ENCODE measurements at regions not wholly inside any gene's neighbourhood (a gene's known extent, or its start where the extent isn't known, plus 50 kb on each side); places are given as distances from the start of the nearest gene placed in this dataset.

DNA sequence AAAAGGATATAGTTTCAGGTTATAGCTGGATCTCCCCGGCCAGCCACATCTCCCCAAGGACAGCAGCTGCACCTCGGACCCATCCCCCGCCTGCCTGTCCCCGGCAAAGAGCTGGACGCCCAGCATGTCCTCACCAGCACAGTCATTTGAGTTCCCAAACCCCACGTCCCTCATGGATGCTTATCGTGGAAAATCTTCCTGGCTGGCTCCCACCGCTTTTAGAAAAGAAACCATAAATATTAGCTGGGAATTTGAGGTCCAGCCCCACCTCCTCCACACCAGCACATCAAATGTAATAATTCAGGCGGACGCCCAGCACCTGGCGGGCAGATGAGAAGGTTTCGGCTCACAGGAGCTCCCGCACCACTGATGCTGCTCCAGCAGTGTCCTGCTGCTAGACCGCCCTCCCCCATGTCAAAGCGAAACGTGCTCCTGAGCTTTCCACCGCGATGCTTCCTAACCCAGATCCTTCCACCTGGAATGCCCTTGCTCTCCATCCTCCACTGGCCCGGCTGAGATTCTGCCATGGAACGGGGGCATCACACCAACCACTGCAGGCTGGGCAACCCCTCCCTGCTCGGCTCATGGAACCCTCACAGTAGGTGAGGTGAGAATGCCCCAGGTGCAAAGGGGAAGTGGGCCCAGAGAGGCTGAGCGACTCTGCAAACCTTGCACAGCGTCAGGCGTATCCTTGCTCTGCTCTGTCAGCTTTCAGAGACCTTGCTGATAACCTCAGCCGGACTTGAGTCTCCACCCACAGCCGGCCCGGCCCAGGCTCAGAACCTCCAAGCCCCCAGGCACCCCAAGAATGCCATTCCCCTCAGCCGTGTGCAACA, 71.5 kb upstream of the GPC1 start:
- DNase-seq = no peak

DNA sequence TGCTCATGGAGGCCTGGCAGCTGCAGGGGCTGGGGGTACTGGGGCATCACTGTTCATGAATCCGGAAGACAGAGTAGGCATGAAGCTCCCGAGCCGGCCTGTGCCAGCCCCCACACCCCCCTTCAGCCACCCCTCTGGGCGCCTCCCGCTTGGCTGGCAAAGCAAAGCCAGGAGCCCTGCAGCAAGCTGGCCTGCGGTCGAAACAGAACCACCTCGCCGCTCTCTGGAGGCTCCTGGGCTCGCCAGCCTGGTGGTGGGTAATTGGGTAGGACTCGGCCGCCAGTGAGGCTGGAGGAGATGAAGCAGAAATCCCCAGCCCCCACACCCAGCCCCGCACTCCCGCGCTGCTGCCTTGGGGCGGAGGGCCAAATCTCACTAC, 70.9 kb upstream of the GPC1 start:
- no peak for DNase-seq

DNA sequence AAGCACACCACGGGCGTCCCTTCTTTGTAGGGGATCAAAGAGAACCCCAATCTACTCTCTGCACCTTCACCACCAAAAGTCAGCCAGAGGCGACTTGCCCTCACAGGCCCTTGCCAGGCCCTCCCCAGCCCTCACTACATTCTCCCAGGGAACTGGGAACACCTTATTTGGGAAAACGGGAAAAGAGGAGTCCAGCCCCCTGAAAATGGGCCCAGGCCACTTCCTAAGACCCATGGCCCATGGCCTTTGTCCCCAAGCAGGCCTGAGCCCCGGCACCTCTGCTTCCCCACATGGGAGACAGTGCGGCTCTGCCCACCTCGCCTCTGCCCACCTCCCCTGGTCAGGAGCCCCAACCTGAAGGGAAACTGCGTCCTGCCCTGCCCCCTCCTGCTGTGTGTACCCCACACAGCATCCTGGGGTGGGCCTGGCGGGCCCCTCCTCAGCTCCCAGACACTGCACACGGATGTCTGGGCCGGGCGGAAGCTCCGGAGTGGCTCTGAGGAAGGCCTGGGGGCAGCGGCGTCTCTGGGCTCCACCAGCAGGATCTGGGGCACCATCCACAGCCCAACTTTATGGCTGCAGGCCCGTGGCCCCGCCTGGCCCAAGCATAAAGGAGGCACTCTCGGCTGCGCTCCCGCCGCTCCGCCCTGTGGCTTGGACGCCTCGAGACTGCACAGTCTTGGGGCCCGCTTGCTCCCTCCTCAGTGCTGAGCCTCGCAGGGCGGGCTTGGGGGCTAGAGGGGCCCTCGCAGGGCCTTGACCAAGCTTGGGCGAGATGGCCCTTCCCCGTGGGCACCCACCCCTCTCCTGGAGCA, 70.3 kb upstream of the GPC1 start:
- no peak for DNase-seq

DNA sequence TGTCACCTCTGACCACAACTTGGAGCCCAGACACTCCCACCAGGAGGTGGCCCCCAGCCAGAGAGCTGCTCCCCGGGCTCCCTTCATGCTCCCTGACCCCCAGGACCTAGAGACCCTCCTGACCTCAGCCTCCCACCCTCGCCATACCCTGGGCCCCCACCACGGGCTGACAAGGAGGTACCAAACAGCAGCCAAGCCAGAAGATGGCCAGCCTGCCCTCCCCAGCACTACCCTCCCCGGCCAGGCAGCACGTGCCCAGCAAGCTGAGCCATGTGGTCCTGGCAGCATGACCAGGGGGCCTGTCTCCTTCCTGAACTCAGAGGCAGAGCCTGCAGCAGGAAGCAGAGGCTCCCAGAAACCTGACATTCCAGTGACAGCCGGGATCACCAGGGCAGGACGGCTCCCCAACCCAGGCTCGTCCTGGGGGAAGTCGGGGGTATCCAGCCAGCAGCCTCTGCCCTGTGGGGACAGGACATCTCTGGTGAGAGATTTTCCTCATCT, 69.4 kb upstream of the GPC1 start:
- DNase-seq = no peak

DNA sequence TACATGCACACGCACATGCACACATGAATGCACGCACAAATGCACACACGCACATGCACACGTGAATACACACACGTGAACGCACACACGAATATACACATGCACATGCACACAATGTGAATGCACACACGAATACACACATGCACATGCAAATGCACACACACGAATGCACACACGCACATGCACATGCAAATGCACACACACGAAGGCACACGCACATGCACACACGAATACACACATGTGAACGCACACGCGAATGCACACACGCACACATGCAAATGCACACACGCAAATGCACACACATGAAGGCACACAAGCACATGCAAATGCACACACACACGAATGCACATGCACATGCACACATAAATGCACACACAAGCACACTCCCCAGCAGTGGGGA, 68.6 kb upstream of the GPC1 start:
- no peak for DNase-seq

DNA sequence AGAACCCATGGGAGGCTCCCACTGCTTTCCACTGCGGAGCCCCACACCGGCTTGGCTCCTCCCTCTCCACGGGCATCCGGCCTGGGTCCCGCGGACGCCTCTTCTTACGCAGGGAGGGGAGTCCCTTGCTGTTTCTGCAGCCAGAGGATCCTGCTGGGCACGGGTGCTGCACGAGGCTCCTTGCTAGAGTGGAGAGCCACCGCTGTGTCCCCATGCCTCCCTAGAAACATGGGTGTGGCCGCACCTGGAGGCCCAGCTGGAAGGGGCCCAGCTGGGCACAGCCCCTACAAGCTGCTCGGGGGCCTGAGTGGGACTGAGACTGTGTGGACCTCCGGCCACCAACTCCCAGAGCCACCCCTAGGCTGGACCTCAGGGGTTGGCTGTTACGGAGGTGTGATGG, 67.7 kb upstream of the GPC1 start:
- DNase-seq = no peak

DNA sequence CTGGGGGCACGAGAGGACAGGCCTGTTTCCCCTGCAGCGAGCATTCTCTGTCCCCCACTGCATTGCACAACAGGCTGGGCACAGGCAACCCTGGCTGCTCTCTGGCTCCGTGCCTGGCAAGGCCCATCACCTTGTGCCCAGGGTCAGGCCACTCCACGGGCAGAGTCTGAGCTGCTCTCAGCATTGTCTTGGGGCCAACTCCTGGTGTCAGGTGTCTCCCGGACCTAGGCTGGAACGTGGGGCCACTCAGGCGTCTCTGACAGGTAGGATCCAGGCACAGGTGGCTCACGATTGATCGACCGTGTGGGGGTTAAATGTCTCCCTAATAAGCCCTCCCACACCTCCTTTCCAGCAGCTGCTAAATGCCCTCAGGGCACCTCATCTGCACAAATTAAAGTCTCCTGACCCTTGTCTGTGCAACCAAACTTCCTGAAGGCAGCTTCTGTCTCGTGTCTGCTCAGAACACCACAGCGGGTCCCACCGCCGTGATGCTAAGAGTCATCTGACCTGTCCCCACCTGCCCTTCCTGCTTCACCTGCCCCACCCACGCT, 66.6 kb upstream of the GPC1 start:
- no peak for DNase-seq

DNA sequence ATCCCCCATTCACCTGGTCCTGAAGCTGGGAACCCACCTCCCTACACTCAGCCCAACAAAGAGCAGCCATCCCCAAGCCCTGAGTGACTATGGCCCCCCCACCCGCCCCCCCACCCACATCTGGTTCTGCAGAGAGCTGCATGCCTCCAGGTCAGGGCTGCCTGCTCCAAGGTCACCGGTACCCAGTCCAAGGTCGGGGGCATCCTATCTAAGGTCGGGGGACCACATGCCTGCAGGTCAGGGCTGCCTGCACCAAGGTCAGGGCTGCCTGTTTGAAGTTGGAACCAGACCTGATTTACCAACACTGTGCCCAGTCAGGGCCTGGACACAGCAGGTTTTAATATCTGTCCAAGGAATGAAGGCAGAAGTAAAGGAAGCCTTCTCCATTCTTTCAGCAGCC, 66.1 kb upstream of the GPC1 start:
- DNase-seq = no peak

DNA sequence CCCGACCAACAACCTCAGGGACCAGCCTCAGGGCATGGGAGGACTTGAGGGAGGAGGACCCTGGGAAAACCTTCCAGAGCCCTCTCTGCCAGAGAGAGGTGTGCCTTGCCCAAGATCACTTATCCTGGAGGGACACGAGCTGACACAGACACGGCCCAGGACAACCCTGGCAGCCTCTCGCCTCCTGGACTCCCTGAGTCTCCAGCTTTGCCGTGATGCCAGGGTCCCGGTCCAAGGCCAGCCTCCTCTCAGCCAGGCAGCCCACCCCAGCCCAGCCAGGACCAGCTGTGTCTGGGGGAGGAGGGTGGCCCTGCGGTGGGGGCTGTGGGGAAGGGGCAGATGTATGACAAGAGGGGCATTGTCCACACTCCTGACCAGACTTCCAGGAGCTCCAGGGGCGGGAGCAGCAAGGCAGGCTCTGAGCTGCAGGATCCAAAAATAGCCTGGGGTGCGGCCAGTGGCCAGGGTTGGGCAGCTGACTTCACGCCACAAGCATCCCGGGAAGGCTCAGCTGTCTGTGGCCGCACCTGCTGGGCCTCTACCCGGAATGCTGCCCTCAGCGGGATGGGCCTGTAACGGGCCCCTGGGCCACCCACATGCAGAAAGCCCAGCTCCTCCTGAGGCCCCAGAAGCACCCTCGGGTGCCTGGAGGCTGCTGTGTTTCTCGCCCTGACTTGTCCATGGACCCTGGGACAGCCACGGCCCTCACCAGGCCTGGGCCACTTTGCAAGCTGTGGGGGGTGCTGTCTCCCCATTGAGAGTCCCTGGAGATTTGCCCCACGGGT, 65.5 kb upstream of the GPC1 start:
- no peak for DNase-seq

DNA sequence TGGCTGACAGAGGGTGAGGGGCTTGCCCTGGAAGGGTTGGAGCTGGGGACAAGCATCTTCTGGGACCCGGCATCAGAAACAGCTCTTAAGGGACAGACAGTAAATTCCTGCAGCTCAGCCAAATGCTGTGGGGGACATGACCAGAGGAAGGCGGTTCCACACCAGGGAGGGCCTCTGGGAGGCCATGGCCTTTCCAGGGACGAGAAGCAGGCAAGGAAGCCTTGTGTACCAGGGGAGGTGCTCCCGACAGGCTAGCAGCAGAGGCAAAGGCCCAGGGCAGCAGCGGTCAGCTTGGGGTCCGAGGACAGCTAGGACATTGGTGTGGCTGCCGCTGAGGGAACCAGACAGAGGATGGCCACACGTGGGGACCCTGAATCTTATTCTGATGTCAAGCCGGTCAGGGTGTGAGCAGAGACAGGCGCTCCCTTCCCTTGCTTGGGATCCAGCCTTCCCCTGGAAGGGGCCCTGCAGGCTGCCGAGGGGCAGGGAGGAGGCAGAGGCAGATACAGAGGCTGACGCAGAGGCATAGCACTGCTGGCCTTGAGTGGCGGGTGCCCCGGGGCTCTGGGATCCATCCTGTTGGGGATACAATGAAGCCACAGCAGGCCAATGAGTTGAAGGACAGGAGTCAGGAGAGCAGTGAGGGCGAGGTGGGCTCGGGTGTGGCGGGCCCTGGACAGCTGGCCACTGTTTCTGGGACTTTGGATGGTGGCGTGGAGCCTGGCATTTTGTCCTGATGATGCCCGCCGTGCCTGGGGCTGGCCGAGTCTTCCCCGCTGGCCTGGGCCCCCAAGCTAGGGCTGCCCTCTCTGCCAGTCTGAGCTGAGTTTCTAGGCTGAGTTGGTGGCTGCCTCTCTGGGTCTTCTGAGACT, 64.1 kb upstream of the GPC1 start:
- no peak for DNase-seq

DNA sequence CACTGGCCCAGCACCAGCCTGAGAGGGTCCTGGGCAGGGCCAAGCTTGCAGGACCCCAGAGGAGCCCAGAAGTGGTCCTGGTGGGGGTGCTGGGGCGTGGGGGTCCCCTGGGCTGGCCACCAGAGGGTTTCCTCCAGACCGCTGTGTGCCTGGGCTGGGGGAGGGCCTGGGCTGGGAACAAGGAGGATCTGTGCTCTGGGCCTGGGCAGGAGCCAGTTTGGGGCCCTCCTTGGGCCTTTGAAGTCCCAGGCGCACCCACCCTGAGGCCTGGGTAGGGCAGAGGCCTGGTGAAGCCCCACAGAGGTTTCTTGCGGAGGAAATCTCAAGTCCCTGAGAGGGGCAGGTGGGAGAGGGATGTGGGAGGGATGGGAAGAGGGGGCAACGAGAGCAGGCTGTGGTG, 63.4 kb upstream of the GPC1 start:
- DNase-seq = no peak

DNA sequence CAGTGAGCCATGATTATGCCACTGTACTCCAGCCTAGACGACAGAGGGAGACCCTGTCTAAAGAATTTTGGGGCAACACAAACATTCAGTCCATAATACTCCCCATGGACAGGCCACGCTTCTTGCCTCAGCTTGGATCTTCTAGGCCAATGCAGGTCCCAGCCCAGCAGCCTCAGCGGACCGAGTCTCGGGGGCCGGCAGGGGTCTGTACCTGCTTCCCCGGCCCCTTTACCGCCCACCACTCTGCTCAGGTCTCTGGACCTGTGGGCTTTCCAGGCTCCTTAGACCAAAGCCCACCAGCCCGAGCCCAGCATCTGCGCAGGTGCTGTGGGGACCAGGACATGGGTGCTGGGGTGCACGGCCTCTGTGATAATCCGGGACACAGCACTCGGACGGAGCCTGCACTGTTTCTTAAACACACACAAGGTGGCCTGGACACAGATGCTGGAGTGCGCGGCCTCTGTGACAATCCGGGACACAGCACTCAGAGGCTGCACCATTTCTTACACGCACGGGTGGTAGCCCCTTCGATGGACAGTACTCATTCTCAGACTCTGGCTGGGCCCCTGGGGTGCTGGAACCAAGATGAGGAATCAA, 62.1 kb upstream of the GPC1 start:
- DNase-seq = no peak

DNA sequence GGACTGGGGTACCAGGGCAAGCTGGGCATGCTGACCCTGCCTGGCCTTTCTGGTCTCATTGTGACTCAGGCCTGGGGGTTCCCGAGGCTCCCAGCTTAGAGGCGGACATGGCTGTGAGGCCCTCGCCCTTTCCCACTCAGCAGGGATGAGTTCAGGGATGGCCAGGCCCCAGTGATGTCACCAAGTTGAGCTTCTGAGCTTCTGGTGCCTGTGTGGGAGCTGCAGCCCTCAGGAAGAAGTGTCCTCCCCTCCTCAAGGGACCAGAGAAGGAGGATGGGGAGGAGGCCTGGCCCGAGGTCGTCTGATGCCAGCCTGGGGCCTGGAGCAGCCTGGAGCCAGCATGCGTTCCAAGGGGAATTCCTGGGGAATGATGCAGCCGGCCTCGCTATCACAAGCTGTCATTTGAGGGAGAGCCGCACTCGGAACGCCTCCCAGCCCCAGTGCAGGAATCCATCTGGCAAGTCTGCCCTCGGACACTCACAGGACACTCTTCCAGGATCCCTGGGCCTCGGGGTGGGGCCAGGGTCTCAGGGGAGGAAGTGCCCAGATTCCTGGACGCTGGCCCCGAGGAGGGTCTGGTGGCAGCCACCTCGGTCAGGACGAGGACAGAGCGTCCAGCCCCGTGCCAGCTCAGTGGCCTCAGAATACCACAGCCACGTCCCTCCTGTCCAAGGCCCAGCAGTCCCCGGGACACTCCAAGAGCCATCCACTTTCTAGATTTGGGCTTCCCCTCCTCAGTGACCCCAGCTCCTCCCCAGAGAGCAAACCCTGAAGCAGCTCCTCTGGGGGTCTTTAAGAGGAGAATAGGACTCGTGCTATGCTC, 61.2 kb upstream of the GPC1 start:
- DNase-seq = no peak

DNA sequence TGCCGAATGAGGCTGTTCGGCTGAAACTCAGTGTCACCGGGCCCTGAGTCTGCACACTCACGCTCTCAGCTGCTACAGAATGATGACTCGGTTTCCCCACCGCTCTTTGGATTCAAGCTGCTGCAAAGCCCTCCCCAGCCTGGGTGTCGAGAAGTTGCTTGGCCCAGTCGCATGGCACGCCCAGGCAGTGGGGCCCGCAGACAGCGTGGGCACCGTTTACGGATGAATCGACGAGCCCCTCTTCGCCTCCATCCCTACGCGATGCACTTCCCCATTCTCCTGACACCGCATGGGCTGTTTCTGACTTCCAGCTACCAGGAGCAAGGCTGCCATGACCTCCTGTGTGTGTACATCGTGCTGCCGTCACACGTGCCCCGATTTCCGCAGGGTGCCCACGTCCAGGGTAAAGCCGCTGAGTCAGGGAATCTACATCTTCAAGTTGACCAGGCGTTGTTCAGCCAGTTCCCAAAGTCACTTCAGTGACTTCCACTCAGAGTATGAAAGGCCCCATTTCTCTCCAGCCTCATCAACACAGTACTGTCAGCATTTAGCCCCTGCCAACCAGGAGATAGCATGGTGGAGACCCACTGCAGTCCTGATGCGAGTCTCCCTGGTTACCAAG, 60.3 kb upstream of the GPC1 start:
- DNase-seq = no peak

DNA sequence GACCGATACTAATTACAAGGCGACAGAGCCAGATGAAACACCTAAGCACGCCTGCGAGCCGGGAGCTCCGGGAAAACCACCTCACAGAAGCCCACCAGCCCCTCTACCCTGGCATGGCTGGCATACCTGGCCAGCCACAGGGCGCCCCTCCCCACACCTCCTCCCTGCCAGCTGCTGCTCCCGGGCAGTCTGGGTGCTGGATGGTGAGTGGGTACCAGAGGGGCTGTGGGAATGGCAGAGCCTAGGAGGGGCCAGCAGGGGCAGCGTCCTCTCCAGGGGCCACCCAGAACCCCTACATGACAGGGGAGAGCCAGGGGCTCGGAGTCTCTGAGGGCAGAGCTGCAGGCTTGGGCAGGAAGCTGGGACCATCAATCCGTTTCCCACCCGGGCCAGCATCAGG, 58.7 kb upstream of the GPC1 start:
- no peak for DNase-seq

DNA sequence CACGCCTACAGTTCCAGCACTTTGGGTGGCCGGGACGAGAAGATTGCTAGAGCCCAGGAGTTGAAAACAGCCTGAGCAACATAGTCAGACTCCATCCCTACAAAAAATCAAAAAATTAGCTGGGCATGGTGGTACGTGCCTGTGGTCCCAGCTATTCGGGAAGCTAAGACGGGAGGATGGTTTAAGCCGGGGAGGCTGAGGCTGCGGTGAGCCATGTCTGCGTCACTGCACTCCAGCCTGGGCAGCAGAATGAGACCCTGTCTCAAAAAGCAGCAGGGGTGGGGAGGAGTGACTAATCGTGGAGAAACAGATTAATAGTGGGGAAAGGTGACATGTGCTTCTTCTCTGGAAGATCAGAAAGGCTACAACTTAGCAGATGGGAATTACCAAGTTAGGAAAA, 58.1 kb upstream of the GPC1 start:
- DNase-seq = no peak

DNA sequence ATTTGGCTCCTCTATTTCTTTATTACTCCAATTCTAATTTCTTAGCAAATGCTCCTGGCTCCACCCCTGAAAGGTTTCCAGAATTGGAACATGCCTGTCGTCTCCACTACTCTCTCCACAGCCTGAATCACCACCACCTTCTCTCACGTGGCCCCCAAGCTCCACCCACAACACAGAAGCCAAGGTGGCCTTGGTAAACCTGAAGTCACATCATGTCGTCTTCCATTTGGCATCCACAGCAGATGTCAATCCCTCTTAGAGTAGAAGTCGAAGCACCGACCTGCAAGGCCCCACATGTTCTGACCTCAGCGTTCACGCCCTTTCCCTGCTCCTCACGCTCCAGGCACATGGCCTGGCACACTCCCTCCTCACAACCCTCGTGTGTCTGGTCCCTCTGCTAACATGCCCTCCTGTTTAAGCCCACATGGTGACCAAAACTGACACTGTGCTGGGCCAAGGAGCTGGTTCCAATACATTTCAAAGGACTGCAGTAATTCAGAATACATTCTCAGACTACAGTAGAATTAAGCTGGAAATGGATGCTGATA, 56.3 kb upstream of the GPC1 start:
- DNase-seq = no peak

DNA sequence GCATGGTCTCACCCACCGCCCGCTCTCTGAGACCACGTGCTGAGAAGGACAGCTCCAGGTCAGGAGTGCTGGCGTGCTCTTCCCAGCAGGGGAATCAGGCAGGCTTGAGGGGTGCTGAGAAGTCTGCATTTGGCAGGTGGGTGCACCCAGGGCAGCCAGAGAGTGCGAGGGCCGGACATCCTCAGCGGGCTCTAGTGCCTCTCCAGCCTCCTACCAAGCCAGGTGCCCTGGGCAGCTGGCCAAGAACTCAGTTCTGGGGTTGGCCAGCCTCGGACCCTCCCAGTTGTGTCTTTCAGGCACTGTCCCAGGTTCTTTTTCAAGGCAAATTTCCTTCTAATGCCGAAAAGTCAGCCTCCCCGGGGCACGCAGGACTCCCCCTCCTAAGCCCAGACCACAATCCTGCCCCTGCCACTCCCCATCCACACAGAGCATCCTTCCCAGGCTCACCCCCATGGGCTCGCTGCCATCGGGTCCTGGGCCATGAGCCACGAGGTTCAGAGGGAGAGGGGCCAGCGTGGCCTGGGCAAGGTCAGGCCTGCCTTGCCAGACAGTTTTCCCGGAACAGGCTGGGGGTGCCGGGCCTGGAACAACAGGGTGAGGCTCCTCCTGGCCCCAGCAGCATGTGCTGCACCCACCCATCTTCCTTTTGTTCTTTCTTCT, 52.2 kb upstream of the GPC1 start:
- no peak for DNase-seq
